ENCODE measurements at regions not wholly inside any gene's neighbourhood (a gene's known extent, or its start where the extent isn't known, plus 50 kb on each side); places are given as distances from the start of the nearest gene placed in this dataset.

DNA sequence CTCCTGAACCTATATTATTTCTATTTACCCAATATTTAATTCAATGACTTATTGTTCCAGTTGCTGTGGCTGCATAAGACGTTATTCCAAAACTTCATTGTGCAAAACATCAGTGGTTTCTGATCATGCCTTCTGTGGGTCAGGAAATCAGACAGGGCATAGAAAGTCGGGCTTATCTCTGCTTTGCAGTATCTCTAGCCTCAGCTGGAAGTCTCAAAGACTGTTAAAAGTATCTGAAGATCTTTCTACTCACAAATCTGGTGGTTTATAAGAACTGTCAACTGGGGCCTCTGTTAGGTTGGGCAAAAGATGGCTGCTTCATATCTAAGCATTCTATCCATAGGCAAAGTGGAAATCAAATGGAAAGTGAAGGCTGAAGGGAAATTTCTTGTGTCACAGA, 687.7 kb upstream of the ARRDC3 start:
- TF ChIP-seq, protein P1, sequence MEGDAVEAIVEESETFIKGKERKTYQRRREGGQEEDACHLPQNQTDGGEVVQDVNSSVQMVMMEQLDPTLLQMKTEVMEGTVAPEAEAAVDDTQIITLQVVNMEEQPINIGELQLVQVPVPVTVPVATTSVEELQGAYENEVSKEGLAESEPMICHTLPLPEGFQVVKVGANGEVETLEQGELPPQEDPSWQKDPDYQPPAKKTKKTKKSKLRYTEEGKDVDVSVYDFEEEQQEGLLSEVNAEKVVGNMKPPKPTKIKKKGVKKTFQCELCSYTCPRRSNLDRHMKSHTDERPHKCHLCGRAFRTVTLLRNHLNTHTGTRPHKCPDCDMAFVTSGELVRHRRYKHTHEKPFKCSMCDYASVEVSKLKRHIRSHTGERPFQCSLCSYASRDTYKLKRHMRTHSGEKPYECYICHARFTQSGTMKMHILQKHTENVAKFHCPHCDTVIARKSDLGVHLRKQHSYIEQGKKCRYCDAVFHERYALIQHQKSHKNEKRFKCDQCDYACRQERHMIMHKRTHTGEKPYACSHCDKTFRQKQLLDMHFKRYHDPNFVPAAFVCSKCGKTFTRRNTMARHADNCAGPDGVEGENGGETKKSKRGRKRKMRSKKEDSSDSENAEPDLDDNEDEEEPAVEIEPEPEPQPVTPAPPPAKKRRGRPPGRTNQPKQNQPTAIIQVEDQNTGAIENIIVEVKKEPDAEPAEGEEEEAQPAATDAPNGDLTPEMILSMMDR (IDR thresholded peaks at IDR 0.05), result no peak
- TF ChIP-seq ZFX (IDR thresholded peaks at IDR 0.05; ENCODE audit: borderline replicate concordance), result no peak
